COLO829 (cell line): ENCODE measurements at regions not wholly inside any gene's neighbourhood (a gene's known extent, or its start where the extent isn't known, plus 50 kb on each side); places are given as distances from the start of the nearest gene placed in this dataset.
"Not testable (repeated sequence)": the region's sequence is repeated elsewhere in the genome, so short reads cannot be mapped to it uniquely, and the experiment has no call there.

Source experiments
- DNase-seq: peaks from one replicate; pipeline ENCODE4 v3.0.0; 2012; ENCODE audit warnings: low spot score

DNA sequence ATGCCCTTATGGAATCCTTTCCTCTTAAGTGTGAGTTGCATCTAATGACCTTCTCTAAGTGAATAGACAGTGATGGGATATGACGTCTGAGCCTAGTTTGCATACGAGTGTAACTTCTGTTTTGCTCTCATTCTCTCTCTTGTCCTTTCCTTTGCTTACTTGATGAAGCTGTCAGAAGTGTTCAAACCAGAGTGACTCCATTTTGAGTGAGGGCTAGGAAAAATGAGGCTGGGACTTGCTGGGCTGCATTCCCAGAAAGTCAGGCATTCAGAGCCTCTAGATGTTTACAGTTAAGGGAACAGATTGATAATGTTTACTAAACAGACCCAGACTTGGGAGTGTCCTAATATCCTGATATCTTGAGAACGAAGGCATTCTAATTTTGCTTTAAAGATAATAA, 311.2 kb upstream of the SOX4 start:
- not testable (repeated sequence) for DNase-seq

GRCh38 chr6:21284166-21284565, 309.4 kb upstream of the SOX4 start:
- no peak for DNase-seq

- DNase-seq = no peak
Observed at GRCh38 chr6:21284706-21285105, 308.8 kb upstream of the SOX4 start.

GRCh38 chr6:21294144-21294543, 299.4 kb upstream of the SOX4 start:
- no peak for DNase-seq

DNA sequence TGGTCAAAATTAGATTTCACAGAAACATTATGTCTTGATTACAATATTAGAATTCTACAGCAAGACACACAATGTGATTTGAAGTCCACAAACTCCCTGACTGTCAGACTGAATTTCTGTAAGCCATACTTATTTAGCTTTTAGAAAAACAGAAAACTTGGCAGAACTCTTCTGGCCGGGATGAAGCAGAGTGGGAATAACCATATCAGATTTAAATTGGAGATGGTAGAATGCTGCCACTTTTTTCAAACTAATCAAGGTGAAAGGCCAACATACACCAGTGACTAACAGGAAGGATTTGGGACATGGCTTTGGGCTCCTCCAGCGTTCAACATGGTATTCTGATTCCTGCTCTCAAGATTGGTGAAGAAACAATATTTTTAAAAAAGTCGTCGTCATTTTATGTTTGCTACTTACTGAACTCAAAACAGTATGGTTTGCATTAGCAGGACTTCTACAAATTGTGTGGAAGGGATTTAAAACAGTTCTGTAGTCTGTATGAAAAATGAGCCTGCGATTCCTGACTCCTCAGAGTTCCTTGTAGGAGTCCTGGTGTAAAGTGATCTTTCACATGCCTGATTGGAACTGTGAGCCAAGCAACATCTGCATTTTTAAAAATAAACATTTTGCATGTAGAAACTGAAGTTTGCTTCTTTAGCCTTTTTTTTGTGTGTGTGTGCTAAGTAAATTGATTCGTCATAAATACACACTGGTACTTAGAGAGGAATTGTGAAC, 297.9 kb upstream of the SOX4 start:
- DNase-seq = no peak

- DNase-seq = no peak
Observed at GRCh38 chr6:21297665-21298064, 295.9 kb upstream of the SOX4 start.

GRCh38 chr6:21299216-21299615, 294.3 kb upstream of the SOX4 start:
- no peak for DNase-seq

DNA sequence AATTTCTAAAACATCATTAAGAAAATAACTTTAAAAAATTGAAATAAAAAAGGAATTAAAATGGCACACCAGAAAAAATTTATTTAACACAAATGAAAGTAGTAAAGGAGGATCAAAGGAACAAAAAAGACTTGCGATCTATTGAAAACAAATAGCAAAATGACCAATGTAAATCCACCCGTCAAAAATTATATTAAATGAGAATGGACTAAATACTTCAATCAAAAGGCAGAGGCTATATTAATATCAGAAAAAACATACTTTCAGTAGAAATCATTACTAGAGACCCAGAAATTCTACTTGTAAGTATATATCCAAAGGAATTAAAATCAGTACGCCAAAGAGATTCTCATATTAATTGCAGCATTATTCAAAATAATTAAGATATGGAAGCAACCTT, 293.1 kb upstream of the SOX4 start:
- DNase-seq = no peak

DNA sequence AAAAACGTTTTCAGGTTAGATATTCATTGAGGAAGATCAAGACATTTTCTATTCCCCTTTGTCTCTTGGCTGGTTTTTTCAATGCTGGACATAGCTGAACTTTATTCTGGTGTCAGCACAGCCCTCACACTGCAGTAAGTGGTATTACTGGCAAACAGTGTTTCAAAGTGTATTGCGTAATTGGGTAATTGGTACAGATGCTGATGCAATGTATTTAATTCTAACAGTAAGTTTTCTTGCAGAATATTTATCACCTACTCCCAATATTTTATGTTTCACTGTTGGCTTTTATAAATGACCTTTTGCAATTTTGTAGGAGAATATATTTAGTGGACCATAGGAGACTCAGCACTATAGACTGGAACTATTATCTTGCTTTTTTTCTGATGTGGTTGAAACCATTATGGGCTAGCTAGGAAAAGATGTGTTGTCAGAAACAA, 287.6 kb upstream of the SOX4 start:
- no peak for DNase-seq

DNA sequence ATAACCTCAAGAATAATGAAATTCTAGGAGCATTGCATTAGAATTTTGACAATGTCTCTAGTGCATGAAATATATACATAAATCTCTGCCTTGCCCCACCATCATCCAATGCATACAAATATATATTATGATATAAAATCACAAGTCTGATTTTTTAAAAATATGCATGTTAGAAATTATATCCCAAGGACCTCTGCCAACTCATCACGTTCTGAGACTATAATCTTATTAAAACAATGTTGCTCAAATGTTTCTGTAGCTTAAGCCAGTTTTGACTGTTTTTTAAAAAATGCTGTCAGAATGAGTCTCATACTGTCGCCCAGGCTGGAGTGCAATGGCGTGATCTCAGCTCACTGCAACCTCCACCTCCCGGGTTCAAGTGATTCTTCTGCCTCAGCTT, 287.0 kb upstream of the SOX4 start:
- DNase-seq = no peak

DNA sequence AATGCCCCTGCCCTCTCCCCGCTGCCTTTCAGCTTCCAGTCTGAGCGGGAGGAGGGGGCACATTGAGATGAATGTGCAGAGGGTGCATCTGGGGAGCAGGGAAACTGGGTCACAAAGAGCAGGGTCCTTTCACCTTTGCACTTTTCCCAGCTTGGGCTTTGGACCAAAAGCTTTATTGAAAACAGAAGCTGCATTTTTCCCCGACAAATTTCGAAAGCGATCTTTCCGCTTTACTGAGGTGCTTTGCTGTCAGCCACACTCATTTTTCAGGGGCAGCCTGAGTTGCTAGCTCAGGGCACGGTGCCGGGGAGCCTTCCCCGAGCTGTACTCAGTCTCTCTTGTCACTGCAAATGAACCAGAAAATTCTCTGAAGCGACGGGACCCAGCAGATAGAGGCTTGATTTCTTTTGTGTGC, 283.7 kb upstream of the SOX4 start:
- DNase-seq = no peak

GRCh38 chr6:21310568-21311140, 282.9 kb upstream of the SOX4 start:
- no peak for DNase-seq

DNA sequence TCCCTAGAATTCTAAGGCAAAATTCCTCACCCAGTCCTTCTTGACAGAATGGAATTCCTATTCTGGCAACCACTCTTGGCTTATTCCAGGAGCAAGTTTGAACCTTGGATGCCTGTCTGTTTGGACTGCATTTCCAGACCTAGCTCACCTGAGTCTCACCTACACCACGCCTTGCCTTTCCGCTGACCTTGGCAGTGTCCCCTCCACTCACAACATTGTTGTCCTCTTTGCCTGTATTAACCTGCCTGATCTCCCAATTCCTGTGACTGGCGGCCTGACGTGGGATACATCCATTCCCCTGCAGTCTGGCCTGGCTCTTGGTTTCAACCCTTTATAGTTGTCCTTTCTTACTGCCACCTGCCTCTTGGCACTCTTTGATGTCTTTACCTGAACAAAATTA, 281.4 kb upstream of the SOX4 start:
- DNase-seq = no peak

DNA sequence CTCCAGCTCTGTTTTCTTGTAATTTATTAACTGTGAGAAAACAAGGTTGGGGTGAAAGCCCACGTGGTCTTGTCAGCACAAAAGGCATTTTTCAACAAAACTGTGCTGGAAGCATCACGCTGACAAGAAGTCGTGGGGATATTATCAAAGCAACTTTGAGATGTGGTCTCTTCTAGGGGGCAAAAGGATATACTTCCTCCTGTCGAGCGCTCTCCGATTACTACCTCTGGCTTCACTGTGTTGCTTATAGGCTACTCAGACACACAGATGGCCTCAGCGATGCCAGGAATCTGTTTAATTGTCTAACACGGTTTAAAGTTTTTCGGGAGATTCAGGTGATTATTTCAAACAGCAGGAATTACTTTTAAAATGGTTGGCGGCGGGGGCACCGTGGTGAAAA, 275.9 kb upstream of the SOX4 start:
- no peak for DNase-seq

- DNase-seq = no peak
Observed at GRCh38 chr6:21321076-21321475, 272.5 kb upstream of the SOX4 start.

GRCh38 chr6:21321531-21321930, 272.0 kb upstream of the SOX4 start:
- no peak for DNase-seq

GRCh38 chr6:21323577-21323976, 270.0 kb upstream of the SOX4 start:
- no peak for DNase-seq

DNA sequence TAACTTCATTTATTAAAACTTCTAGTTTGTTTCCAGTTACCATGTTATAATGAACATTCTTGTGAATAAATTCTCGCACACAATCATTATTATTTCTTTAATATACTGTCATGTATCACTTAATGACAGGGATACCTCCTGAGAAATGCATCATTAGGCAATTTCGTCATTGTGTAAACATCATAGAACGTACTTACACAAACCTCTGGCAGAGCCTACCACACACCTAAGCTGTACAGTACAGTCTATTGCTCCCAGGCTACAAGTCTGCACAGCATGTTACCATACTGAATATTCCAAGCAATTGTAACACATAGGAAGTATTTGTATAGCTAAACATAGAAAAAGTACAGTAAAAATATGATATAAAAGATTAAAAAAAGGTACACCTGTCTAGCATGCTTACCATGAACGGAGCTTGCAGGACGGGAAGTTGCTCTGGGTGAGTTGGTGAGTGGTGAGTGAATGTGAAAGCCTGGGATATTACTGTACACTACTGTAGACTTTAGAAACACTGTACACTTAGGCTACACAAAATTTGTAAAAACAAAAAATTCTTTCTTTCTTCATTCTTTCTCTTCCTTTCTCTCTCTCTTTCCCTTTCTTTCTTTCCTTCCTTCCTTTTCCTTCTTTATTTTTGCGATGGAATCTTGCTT, 268.2 kb upstream of the SOX4 start:
- DNase-seq = no peak

GRCh38 chr6:21327326-21328112, 266.0 kb upstream of the SOX4 start:
- DNase-seq = no peak

- DNase-seq = no peak
Observed at GRCh38 chr6:21331235-21331634, 262.3 kb upstream of the SOX4 start.

GRCh38 chr6:21332077-21332476, 261.5 kb upstream of the SOX4 start:
- no peak for DNase-seq

DNA sequence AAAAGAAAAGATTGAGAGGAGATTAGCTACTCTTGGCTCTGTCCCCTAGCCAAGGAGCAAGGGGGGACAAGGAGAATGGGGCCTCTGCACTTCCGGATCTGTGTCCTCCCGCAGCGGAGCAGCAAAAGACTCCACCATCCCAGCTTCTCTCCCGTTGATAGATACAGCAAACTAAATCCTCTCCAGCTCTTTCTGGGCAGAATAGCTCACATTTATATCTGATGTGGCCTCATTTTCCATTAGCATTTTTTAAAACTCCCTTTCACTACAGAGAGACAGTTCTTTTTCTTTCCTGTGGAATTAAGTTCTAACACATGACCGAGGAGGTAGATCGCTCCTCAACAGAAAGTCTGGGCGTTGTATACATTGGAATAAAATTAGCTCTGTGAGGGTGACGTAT, 260.9 kb upstream of the SOX4 start:
- DNase-seq = no peak

DNA sequence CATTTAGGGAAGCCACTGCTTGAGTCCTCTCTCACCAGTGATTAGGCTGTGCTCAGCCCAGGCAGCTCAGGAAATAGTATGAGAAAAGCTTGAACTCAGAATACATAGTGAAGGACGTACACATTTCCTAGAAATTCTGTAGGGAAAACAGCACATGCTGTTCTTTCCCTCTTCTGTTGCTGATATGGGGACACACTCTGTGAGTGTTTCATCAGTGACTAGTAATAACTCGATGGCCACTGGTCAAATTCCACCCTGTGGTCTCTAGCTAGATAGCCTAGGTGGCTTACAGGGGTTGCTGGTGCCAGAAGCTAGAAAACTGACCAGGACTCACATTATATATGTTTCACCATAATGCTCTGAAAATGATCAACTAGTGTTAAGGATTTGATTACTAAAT, 259.8 kb upstream of the SOX4 start:
- no peak for DNase-seq
